ENCODE measurements at regions not wholly inside any gene's neighbourhood (a gene's known extent, or its start where the extent isn't known, plus 50 kb on each side); places are given as distances from the start of the nearest gene placed in this dataset.

DNA sequence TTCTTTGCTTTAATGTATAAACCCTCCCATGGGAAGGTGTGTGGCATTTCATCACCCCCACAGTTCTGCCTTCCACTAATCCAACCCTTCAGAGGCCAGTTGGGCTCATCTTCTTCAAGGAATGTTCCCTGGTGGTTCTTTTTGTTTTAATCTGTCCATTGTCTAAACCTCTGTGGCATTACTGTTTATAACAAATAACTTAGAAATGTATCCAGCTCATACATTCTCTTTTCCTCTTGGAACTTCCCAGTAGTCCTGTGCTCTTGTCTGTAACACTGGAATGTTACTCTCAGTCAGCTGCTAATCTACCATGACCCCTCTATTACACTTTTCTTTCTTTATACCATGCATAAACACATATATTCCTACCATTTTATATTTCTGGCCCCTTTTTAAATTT, 213.5 kb upstream of the TARS1 start (continued):
- TF ChIP-seq, protein P1, sequence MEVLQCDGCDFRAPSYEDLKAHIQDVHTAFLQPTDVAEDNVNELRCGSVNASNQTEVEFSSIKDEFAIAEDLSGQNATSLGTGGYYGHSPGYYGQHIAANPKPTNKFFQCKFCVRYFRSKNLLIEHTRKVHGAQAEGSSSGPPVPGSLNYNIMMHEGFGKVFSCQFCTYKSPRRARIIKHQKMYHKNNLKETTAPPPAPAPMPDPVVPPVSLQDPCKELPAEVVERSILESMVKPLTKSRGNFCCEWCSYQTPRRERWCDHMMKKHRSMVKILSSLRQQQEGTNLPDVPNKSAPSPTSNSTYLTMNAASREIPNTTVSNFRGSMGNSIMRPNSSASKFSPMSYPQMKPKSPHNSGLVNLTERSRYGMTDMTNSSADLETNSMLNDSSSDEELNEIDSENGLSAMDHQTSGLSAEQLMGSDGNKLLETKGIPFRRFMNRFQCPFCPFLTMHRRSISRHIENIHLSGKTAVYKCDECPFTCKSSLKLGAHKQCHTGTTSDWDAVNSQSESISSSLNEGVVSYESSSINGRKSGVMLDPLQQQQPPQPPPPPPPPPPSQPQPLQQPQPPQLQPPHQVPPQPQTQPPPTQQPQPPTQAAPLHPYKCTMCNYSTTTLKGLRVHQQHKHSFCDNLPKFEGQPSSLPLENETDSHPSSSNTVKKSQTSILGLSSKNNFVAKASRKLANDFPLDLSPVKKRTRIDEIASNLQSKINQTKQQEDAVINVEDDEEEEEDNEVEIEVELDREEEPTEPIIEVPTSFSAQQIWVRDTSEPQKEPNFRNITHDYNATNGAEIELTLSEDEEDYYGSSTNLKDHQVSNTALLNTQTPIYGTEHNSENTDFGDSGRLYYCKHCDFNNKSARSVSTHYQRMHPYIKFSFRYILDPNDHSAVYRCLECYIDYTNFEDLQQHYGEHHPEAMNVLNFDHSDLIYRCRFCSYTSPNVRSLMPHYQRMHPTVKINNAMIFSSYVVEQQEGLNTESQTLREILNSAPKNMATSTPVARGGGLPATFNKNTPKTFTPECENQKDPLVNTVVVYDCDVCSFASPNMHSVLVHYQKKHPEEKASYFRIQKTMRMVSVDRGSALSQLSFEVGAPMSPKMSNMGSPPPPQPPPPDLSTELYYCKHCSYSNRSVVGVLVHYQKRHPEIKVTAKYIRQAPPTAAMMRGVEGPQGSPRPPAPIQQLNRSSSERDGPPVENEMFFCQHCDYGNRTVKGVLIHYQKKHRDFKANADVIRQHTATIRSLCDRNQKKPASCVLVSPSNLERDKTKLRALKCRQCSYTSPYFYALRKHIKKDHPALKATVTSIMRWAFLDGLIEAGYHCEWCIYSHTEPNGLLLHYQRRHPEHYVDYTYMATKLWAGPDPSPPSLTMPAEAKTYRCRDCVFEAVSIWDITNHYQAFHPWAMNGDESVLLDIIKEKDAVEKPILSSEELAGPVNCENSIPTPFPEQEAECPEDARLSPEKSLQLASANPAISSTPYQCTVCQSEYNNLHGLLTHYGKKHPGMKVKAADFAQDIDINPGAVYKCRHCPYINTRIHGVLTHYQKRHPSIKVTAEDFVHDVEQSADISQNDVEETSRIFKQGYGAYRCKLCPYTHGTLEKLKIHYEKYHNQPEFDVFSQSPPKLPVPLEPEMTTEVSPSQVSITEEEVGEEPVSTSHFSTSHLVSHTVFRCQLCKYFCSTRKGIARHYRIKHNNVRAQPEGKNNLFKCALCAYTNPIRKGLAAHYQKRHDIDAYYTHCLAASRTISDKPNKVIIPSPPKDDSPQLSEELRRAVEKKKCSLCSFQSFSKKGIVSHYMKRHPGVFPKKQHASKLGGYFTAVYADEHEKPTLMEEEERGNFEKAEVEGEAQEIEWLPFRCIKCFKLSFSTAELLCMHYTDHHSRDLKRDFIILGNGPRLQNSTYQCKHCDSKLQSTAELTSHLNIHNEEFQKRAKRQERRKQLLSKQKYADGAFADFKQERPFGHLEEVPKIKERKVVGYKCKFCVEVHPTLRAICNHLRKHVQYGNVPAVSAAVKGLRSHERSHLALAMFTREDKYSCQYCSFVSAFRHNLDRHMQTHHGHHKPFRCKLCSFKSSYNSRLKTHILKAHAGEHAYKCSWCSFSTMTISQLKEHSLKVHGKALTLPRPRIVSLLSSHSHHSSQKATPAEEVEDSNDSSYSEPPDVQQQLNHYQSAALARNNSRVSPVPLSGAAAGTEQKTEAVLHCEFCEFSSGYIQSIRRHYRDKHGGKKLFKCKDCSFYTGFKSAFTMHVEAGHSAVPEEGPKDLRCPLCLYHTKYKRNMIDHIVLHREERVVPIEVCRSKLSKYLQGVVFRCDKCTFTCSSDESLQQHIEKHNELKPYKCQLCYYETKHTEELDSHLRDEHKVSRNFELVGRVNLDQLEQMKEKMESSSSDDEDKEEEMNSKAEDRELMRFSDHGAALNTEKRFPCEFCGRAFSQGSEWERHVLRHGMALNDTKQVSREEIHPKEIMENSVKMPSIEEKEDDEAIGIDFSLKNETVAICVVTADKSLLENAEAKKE (CRISPR knock-in tag; IDR thresholded peaks at IDR 0.05): no peak
- TF ChIP-seq EZH2phosphoT487 (IDR thresholded peaks at IDR 0.05; ENCODE audit: unreplicated experiment) (no peak), CTCF (conservative IDR thresholded peaks at IDR 0.05; ENCODE audit: low read depth in 2 of 2) (no peak)

GRCh38 chr5:33227746-33228145, 213.0 kb upstream of the TARS1 start:
- Histone ChIP-seq H3K27me3 (ENCODE audit: insufficient read depth) (no peaks in the 10 kb centered on the region), H3K4me2 (no peak overlapping the region), H3K4me1 (ENCODE audit: insufficient read depth) (no peaks in the 10 kb centered on the region), H3K27ac (ENCODE audit: low read depth) (no peak overlapping the region), H3K79me2 (replicated peaks; ENCODE audit: insufficient read depth) (no peaks in the 10 kb centered on the region), H2AFZ (0 out of 2 replicates have a peak overlapping the region, but pooled peaks have one; percentile 0), H4K20me1 (replicated peaks; ENCODE audit: insufficient read depth) (no peaks in the 10 kb centered on the region), H3K9me2 (ENCODE audit: insufficient read depth) (no peaks in the 10 kb centered on the region), H3K4me3 (no peak overlapping the region), H3K36me3 (ENCODE audit: insufficient read depth) (no peaks in the 10 kb centered on the region), H3F3A (replicated peaks; ENCODE audit: low read depth) (no peaks in the 10 kb centered on the region)
- DNase-seq (ENCODE audit: low spot score) (peak; percentile 53), ATAC-seq (peak; percentile 93)
- H3K9me3 Mint-ChIP-seq: no peaks in the 10 kb centered on the region
- H3K4me1 Mint-ChIP-seq: peaks cover 6% of the 10 kb centered on the region; the same call in 2 of the 3 replicates
- peak overlapping the region; percentile 13; the same call in 1 of the 2 replicates for H3K27ac Mint-ChIP-seq
- no peak overlapping the region for H3K4me3 Mint-ChIP-seq
- no peaks in the 10 kb centered on the region for H3K36me3 Mint-ChIP-seq (ENCODE audit: low read depth)
- H3K27me3 Mint-ChIP-seq (ENCODE audit: insufficient read depth, low read depth, poor library complexity): no peaks in the 10 kb centered on the region
- TF ChIP-seq ZNF331 (CRISPR knock-in tag; IDR thresholded peaks at IDR 0.05; ENCODE audit: low read depth): no peak
- TF ChIP-seq, protein P1 (CRISPR knock-in tag; IDR thresholded peaks at IDR 0.05): no peak
- no peak for TF ChIP-seq POLR2AphosphoS5 (IDR thresholded peaks at IDR 0.05; ENCODE audit: low read depth)
- TF ChIP-seq ETS1 (IDR thresholded peaks at IDR 0.05): no peak
- no peak for TF ChIP-seq CREB1 (CRISPR knock-in tag; IDR thresholded peaks at IDR 0.05; ENCODE audit: low read depth)

Data from GM23338 (cell line).